Gastroesophageal sphincter (tissue), 4 donors: ENCODE measurements at regions not wholly inside any gene's neighbourhood (a gene's known extent, or its start where the extent isn't known, plus 50 kb on each side); places are given as distances from the start of the nearest gene placed in this dataset.
A peak's percentile ranks its signal among the peaks of the same experiment; 100 is the strongest.
"Not testable (repeated sequence)": the region's sequence is repeated elsewhere in the genome, so short reads cannot be mapped to it uniquely, and the experiment has no call there.

Experiments used
- ATAC-seq: fragments of 150-250 bp; one replicate; pipeline ENCODE4 v1.9.1; 2016; ENCODE audit warnings: mild to moderate bottlenecking, moderate library complexity
- H3K27ac ChIP-seq, 4 donors: fragments of 200-600 bp; sonication (generic) in 3 of 4; 1 replicate in 3 of 4; 2 replicates in 1 of 4; pipeline ENCODE4 v1.5.1; 2016 to 2019
- H3K27me3 ChIP-seq: fragments of 200-600 bp; sonication (generic); one replicate; pipeline ENCODE4 v1.5.1; 2019
- H3K36me3 ChIP-seq, 2 donors: fragments of 200-600 bp; sonication (generic); one replicate each; pipeline ENCODE4 v1.5.1; 2019; ENCODE audit warnings: control low read depth in 1 of 2
- H3K4me1 ChIP-seq, 3 donors: fragments of 200-600 bp; sonication (generic); 1 replicate in 2 of 3; 2 replicates in 1 of 3; pipeline ENCODE4 v1.5.1; 2016 to 2019; ENCODE audit warnings: control low read depth in 2 of 3
- H3K4me3 ChIP-seq, 2 donors: fragments of 200-600 bp; sonication (generic); one replicate each; pipeline ENCODE4 v1.5.1; 2019; ENCODE audit warnings: mild to moderate bottlenecking in 1 of 2, moderate library complexity in 1 of 2
- H3K9me3 ChIP-seq, 3 donors: fragments of 200-600 bp; sonication (generic); one replicate each; pipeline ENCODE4 v1.5.1; 2017 to 2019; ENCODE audit warnings: control low read depth in 2 of 3
- POLR2A ChIP-seq, 2 donors: fragments of 450-650 bp; IDR thresholded peaks; one replicate each; pipeline ENCODE4 v1.6.1; 2017; ENCODE audit warnings: antibody characterized with exemption in 2 of 2, mild to moderate bottlenecking in 2 of 2, moderate library complexity in 1 of 2
- POLR2AphosphoS5 ChIP-seq: sonication (generic); formaldehyde crosslinking; IDR thresholded peaks from one replicate; pipeline ENCODE4 v1.6.1; 2017; ENCODE audit warnings: antibody characterized with exemption
- WGBS, 2 donors: methylation state at CpG; one replicate each; pipeline ENCODE4 v1.1.5; 2018; ENCODE audit warnings: low coverage in 1 of 2; 5-methylcytosine and 5-hydroxymethylcytosine counted together

DNA sequence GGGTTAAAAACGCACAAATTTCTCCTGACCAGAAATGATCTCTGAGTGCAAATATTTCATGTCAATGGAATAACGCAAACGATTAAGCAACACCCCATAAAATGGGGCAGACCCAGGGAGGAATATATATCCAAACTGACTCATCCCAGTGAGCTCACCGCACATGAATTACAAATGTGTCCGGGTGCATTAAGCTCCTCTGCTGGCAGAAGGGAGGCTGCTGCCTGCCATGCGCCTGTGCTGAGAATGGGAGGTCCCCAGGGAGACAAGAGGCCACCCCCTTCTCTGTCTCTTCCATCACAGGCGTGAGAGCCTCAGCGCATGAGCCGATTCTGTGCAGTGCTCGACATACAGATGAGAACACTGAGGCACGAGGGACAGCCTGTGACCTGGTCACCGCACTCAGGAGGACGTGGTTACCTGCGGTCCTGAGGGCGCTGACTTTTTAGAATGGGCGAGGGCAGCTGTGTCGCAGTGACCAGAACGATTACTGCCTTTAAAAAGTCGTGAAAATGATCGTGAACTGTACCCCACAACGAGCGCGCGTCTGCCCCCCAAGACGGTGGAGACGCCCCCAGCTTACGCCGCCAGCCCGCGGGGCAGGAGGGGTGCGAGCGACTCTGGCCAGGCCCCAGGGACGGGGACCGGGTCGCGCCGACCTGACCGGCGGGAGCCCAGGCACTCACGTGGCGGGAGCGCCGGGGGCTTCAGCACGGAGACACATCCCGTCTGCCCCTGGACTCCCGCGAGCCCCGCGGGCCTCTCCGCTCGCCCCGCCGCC lies 188.5 kb downstream of the ADRA2C start:
- Histone ChIP-seq H3K4me1 (peaks cover 0 to 15% (median 0%) of the 10 kb centered on the region in 3 donors), H3K4me3 (peak overlapping the region; percentile 62 to 78), H3K27ac (peak overlapping the region; percentile 15 to 88 (median 87))
- not testable (repeated sequence) for ATAC-seq, H3K36me3 ChIP-seq, H3K27me3 ChIP-seq, H3K9me3 ChIP-seq
- peak; percentile 67 for TF ChIP-seq POLR2AphosphoS5
- WGBS, 2 donors: 4 to 6% methylated on average over 3 to 4 of the region's 53 CpGs

DNA sequence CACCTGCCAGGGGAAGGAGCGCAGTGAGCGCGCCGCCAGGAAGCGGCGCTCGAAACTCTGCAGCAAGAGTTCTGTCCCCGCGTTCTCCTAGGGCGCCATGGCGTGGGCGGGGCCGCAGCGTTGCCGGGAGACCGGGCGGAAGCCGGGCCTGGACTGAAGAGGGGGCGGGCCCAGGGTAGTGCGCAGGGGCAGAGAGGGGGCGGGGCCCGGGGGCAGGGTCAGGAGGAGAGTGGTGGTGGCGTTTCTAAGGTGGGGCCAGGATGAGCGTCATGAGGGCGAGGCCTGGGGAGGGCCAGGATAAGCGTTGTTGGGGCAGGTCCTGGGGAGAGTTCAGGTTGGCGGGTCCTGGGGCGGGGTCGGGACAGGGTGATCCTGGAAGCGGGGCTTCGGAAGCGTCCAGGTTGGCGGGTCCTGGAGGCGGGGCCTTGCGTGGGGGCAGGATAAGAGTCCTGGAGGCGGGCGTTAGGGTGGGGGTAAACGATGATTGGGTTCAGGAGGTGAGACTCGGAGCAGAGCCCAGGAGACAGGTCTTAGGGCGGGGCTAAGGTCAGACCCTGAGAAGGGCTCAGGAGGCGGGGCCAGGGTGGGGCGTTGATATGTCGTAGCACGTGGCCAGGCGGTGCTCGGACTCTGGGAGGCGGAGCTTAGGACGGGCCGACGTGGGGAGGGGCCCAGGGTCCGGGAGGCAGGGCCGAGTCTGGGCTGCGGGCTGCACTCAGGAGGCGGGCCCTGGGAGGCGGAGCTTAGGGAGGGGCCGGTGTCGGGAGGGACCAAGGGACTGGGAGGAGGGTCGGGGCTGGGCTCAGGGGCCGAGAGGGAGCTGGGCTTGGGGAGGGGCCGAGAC lies 189.4 kb downstream of the ADRA2C start:
- ATAC-seq: peak; percentile 100
- TF ChIP-seq POLR2A (IDR thresholded peaks at IDR 0.05) (peak; percentile 42 to 48), POLR2AphosphoS5 (peak; percentile 56)
- not testable (repeated sequence) for H3K9me3 ChIP-seq, H3K36me3 ChIP-seq, H3K27me3 ChIP-seq
- peaks cover 0 to 15% (median 0%) of the 10 kb centered on the region in 3 donors for H3K4me1 ChIP-seq
- H3K27ac ChIP-seq: peak overlapping the region; percentile 79 to 88 (median 87)
- peak overlapping the region; percentile 78 to 85 for H3K4me3 ChIP-seq
- 0 to 1% methylated on average over 9 to 17 of the region's 60 CpGs for WGBS, 2 donors

DNA sequence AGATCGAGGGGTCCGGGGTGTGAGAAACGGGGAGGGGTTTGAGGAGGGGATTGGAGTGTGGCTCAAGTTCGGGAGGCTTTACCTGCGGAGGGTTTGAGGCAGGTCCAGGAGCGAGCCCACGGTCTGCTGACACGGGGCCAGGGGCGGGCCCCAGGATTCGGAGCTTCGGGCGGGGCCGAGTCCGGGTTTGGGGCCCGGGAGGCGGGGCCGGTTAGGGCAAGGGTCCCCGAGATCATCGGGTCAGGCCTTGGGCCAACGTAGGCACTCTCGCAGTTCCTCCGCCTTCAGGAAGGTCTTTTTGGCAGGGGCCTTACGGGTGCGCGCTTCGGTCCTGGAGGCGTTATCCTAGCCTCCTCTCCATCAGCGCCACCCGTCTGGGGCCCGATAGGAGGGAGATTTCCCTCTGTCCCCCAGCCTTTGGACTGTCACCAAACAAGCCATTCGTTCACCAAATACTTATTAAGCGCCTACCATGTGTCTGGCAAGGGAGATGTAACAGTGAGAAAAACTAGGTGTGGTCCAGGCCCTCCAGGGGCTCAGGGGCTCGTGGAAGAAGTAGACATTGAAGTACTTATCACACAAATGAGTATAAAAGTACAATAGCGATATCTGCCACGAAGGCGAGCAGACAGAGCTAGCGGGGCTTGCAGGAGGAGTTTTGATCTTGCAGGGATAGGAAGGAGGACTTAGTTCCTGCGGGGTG lies 190.1 kb downstream of the ADRA2C start:
- H3K4me1 ChIP-seq: peaks cover 0 to 15% (median 0%) of the 10 kb centered on the region in 3 donors
- not testable (repeated sequence) for H3K9me3 ChIP-seq, ATAC-seq, H3K36me3 ChIP-seq, H3K27me3 ChIP-seq
- 22% methylated on average over 5 of the region's 38 CpGs for WGBS, 2 donors
- H3K27ac ChIP-seq: peak overlapping the region; percentile 79 to 88 (median 87)
- peak overlapping the region; percentile 78 to 85 for H3K4me3 ChIP-seq

DNA sequence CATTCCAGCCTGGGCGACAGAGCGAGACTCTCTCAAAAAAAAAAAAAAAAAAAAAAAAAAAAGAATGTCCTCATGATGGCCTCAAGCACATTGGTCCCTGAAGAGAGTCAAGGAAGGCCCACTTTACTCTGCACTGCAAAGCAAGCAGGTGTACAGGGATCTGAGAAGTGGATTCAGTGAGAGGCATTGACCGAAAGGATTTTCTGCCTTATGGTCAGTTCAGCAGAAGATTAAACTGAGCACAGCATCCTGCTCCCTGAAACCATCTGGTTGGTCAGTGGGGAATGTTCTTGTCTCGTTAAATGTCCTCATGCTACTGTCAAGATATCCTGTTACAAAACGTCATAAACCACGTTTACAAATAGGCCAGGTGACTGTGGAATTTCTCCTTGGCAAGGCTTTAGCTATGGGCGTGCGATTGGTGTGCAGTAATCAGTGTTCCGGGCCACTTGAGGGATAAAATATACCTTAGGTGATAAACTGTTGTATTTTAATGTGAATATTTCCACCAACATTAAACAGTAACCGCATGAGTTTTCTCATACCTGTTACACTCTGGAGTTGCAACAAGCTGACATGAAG lies 195.0 kb downstream of the ADRA2C start:
- H3K9me3 ChIP-seq, H3K36me3 ChIP-seq, ATAC-seq, H3K4me3 ChIP-seq, H3K4me1 ChIP-seq, H3K27ac ChIP-seq, H3K27me3 ChIP-seq: not testable (repeated sequence)
- WGBS, 2 donors: 72 to 82% methylated on average over 4 to 8 of the region's 10 CpGs

DNA sequence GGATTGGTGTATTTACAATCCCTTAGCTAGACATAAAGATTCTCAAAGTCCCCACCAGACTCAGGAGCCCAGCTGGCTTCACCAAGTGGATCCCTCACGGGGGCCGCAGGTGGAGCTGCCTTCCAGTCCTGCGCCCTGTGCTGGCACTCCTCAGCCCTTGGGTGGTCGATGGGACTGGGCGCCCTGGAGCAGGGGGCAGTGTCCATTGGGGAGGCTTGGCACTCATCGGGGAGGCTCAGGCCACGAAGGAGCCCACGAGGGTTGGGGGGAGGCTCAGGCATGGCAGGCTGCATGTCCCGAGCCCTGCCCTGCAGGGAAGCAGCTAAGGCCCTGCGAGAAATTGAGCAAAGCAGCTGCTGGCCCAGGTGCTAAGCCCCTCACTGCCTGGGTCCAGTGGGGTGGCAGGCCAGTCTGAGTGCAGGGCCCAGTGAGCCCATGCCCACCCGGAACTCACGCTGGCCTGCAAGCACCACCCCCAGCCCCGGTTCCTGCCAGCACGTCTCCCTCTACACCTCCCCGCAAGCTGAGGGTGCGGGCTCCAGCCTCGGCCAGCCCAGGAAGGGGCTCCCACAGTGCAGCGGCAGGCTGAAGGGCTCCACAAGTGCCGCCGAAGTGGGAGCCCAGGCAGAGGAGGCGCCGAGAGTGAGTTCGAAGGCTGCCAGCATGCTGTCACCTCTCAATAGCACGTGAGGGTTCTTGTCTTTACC lies 198.5 kb downstream of the ADRA2C start:
- H3K27me3 ChIP-seq: peaks cover 10% of the 10 kb centered on the region
- ATAC-seq, H3K9me3 ChIP-seq, H3K4me1 ChIP-seq, H3K4me3 ChIP-seq, H3K36me3 ChIP-seq, H3K27ac ChIP-seq: not testable (repeated sequence)
- no CpG with 5 or more reads among the region's 24 CpGs for WGBS, 2 donors

DNA sequence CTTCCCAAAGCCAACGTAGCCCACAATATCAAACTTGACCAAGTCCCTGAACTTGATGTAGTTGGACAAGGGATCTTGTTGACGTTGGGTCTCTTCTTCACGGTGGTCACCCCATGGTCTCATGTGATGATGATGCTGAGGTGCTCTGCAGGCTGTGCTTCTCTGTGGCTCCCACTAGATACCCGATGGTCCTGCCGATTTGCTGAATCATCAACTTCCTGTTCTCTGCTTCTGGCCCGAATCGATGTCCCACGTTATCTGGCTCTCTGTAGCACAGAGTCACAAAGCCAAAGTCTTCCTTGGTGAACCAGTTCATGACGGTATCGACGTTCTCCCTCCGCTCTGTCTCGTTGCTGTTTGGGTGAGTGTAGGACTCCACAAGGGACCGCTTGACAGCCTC lies 201.0 kb downstream of the ADRA2C start:
- not testable (repeated sequence) for H3K4me1 ChIP-seq, H3K9me3 ChIP-seq, H3K4me3 ChIP-seq, ATAC-seq, H3K27ac ChIP-seq, H3K36me3 ChIP-seq
- 79 to 82% methylated on average over 10 to 13 of the region's 14 CpGs for WGBS, 2 donors
- peaks cover 19% of the 10 kb centered on the region for H3K27me3 ChIP-seq

DNA sequence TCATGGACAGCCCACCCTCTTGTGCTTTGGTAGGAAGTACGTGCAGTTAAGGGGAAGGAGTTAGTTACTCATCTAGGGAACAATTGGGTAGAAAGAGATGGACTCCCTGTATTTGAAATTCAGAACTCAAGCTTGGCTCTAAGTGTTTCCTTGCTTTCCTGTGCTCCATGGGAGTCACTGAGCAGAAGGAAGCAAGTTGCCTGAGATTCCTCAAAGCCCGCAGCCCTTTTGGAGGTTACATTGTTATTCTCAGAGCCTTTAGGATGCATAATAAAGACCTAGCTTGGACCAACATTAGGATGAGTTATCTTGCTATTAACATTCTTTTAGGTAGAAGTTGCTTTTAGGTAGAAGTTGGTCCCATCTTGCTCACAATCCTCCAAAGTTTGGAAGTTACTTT lies 206.4 kb downstream of the ADRA2C start:
- 14 to 33% methylated on average over 1 of the region's 2 CpGs for WGBS, 2 donors
- not testable (repeated sequence) for H3K4me3 ChIP-seq, H3K9me3 ChIP-seq, ATAC-seq, H3K4me1 ChIP-seq, H3K27ac ChIP-seq, H3K36me3 ChIP-seq
- peaks cover 37% of the 10 kb centered on the region for H3K27me3 ChIP-seq

DNA sequence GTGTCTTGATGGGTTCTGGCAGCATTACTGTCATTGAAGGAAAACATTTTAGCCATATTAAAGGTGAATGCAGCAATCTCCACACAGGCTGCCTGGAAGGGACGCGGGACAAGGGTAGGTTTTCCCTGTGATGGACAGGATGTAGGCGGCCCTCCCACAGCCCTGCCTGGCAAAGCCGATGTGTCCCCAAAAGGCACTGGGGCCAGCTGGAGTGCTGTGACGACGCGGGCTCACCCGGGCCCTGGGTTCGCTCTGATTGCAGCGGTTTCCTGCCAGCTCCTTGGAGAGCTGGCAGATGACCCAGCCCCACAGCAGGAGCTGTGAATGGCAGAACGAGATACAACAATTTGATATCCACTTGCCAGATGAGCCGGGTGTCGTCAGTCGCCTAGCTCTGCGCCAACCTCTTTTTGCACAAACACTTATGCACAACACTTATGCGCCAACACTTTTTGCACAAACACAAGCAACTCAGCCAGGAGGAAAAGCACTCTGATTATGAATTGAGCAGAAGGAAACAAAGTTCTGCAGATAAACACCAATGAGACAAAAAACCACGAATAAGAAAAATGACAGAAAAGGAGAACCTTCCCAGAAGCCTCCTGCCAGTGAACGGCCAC lies 207.5 kb downstream of the ADRA2C start:
- 57% methylated on average over 3 of the region's 18 CpGs; no CpG with 5 or more reads in 1 of the 2 donors for WGBS, 2 donors
- ATAC-seq, H3K36me3 ChIP-seq, H3K4me1 ChIP-seq, H3K9me3 ChIP-seq, H3K27ac ChIP-seq, H3K4me3 ChIP-seq: not testable (repeated sequence)
- peaks cover 37% of the 10 kb centered on the region for H3K27me3 ChIP-seq

DNA sequence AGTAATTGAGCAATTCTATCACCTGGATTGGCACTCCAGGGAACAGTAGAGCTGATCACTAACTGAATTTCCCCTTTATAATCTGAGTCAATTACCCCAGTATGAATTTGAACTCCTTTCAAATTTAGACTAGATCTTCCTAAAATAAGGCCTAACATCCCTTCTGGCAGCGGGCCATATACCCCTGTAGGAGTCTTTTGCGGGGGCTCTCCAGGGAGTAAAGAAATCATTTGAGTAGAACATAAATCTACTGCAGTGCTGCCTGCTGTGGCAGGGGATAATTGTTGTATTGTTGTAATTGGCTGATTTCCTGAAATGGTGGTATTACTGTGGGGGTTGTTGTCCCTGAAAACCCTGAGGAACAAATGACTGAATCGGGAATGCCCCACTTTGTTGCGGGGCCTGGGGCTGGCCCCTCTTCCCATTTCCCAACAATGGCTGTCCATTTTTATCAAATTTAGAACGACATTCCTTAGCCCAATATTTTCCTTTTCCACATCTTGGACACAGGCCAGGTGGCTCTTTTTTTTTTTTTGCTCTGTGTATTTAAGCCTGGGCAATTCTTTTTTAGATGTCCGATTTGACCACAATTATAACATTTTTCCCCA lies 217.4 kb downstream of the ADRA2C start:
- not testable (repeated sequence) for H3K4me3 ChIP-seq, H3K27me3 ChIP-seq, H3K27ac ChIP-seq, H3K9me3 ChIP-seq, H3K36me3 ChIP-seq, H3K4me1 ChIP-seq, ATAC-seq
- 26 to 28% methylated on average over 4 to 5 of the region's 6 CpGs for WGBS, 2 donors
